KMS-11 (cell line): ENCODE measurements at regions not wholly inside any gene's neighbourhood (a gene's known extent, or its start where the extent isn't known, plus 50 kb on each side); places are given as distances from the start of the nearest gene placed in this dataset.
"Not testable (repeated sequence)": the region's sequence is repeated elsewhere in the genome, so short reads cannot be mapped to it uniquely, and the experiment has no call there.

ENCODE experiments used
- H2AFZ ChIP-seq: fragments of 200-600 bp; sonication (generic); 2 replicates; pipeline ENCODE4 v1.6.1; 2016; ENCODE audit warnings: antibody characterized with exemption, mixed run types, low read depth
- H3K27ac ChIP-seq: fragments of 200-600 bp; sonication (generic); 2 replicates; pipeline ENCODE4 v1.6.1; 2016; ENCODE audit warnings: mild to moderate bottlenecking, mixed run types
- H3K27me3 ChIP-seq: fragments of 200-600 bp; sonication (generic); 2 replicates; pipeline ENCODE4 v1.6.1; 2017; ENCODE audit warnings: mild to moderate bottlenecking, low read depth, mixed run types, moderate library complexity; ENCODE audit not compliant: insufficient read depth
- H3K36me3 ChIP-seq: fragments of 200-600 bp; sonication (generic); 2 replicates; pipeline ENCODE4 v1.6.1; 2017; ENCODE audit warnings: mild to moderate bottlenecking, mixed run types; ENCODE audit not compliant: insufficient read depth
- H3K4me1 ChIP-seq: fragments of 200-600 bp; sonication (generic); 2 replicates; pipeline ENCODE4 v1.6.1; 2016; ENCODE audit warnings: mild to moderate bottlenecking, low read depth, mixed run types; ENCODE audit not compliant: poor library complexity, severe bottlenecking
- H3K4me2 ChIP-seq: fragments of 200-600 bp; sonication (generic); 2 replicates; pipeline ENCODE4 v1.7.0; 2016; ENCODE audit warnings: mild to moderate bottlenecking, mixed run types
- H3K4me3 ChIP-seq: fragments of 200-600 bp; sonication (generic); IDR thresholded peaks from 2 replicates; pipeline ENCODE4 v1.6.1; 2017; ENCODE audit warnings: low read depth, low read length, mixed read lengths; ENCODE audit not compliant: insufficient read depth
- H3K79me2 ChIP-seq: fragments of 200-600 bp; sonication (generic); 2 replicates; pipeline ENCODE4 v1.6.1; 2016; ENCODE audit warnings: low read depth, mixed run types; ENCODE audit not compliant: insufficient read depth
- H3K9ac ChIP-seq: fragments of 200-600 bp; sonication (generic); 2 replicates; pipeline ENCODE4 v1.6.1; 2016; ENCODE audit warnings: mild to moderate bottlenecking, mixed run types
- H4K20me1 ChIP-seq: fragments of 200-600 bp; sonication (generic); 2 replicates; pipeline ENCODE4 v1.6.1; 2016; ENCODE audit warnings: mild to moderate bottlenecking, mixed run types; ENCODE audit not compliant: insufficient read depth
- TF ChIP-seq, protein P1 (sequence below): fragments of 200-600 bp; sonication (generic); conservative IDR thresholded peaks from 2 replicates; pipeline ENCODE4 v1.6.1; 2017; ENCODE audit warnings: low read depth, mild to moderate bottlenecking, antibody characterized with exemption, low read length, moderate library complexity, mixed read lengths

GRCh38 chr10:8312079-8312478 lies 257.6 kb downstream of the GATA3 start:
- Histone ChIP-seq H3K9ac (no peak overlapping the region), H3K79me2 (no peaks in the 10 kb centered on the region), H2AFZ (no peak overlapping the region), H3K4me1 (no peaks in the 10 kb centered on the region), H4K20me1 (no peaks in the 10 kb centered on the region), H3K27ac (no peak overlapping the region), H3K4me2 (no peak overlapping the region), H3K27me3 (no peaks in the 10 kb centered on the region), H3K4me3 (no peak overlapping the region), H3K36me3 (no peaks in the 10 kb centered on the region)
- TF ChIP-seq, protein P1, sequence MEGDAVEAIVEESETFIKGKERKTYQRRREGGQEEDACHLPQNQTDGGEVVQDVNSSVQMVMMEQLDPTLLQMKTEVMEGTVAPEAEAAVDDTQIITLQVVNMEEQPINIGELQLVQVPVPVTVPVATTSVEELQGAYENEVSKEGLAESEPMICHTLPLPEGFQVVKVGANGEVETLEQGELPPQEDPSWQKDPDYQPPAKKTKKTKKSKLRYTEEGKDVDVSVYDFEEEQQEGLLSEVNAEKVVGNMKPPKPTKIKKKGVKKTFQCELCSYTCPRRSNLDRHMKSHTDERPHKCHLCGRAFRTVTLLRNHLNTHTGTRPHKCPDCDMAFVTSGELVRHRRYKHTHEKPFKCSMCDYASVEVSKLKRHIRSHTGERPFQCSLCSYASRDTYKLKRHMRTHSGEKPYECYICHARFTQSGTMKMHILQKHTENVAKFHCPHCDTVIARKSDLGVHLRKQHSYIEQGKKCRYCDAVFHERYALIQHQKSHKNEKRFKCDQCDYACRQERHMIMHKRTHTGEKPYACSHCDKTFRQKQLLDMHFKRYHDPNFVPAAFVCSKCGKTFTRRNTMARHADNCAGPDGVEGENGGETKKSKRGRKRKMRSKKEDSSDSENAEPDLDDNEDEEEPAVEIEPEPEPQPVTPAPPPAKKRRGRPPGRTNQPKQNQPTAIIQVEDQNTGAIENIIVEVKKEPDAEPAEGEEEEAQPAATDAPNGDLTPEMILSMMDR, result no peak

DNA sequence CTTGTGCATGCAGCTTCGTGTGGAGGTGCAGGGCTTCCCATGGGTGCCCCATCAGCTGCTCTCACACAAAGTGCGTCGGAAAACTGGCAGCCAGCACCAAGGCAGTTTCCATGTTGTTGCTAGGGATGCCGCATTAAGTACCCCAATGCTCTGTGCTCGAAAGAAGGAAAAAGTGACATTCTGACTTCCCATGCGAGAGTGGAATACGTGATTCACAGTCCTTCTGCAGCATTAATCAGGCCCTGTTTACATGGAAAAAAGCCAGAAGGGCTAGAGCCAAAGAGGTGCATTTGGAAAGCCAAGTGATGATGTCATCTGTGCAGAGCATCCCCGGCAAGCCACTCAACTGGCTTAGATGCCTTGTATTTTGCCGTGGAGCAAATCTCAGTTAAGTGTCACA lies 258.3 kb downstream of the GATA3 start:
- Histone ChIP-seq H3K4me1 (no peaks in the 10 kb centered on the region), H3K36me3 (no peaks in the 10 kb centered on the region), H3K4me2 (no peak overlapping the region), H3K27ac (no peak overlapping the region), H3K27me3 (no peaks in the 10 kb centered on the region), H3K4me3 (no peak overlapping the region), H3K79me2 (no peaks in the 10 kb centered on the region), H4K20me1 (no peaks in the 10 kb centered on the region), H2AFZ (no peak overlapping the region), H3K9ac (no peak overlapping the region)
- TF ChIP-seq, protein P1, result no peak

DNA sequence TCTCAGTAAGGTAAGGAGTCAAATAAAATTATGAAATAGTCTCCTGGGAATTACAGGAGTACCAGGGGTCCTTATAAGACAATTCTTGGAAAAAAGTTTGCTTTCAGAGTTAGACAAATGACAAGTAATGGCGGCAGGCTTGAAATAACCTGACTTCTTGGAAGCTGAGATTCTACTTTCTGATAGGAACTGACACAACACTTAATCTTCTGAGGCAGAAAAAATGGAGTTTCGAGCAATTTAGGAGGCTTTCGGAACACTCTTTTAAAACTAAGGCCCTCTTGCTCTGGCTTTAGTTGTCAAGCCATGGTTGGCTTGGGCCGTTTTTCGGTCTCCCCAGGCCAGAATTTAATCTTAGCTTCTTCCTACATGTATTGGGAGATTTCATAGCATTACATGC lies 260.0 kb downstream of the GATA3 start:
- H4K20me1 ChIP-seq, result no peaks in the 10 kb centered on the region
- no peaks in the 10 kb centered on the region for H3K4me1 ChIP-seq
- H3K27me3 ChIP-seq, result no peaks in the 10 kb centered on the region
- no peak overlapping the region for H3K4me2 ChIP-seq
- H3K9ac ChIP-seq, result no peak overlapping the region
- no peak overlapping the region for H3K4me3 ChIP-seq
- no peaks in the 10 kb centered on the region for H3K36me3 ChIP-seq
- TF ChIP-seq, protein P1, result no peak
- no peaks in the 10 kb centered on the region for H3K79me2 ChIP-seq
- H2AFZ ChIP-seq, result no peak overlapping the region
- H3K27ac ChIP-seq, result no peak overlapping the region

DNA sequence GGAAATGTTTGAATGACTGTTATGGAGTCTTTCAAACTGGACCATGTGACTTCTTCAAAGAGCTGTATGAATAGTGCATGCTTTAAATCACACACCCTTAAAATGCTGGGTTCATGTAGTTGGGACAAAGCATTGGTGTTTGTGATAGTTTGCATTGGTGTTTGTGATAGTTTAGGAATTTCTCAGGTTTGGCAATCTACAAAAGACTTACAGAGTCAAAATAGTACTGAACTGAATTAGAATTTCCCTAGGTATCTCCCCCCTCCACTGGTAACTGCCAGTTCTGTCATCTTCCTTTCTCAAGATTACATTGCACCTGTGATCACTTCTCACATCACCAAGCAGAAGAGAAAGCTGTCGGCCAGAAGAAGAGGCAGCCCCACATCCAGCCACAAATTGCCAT lies 261.1 kb downstream of the GATA3 start:
- TF ChIP-seq, protein P1, result no peak
- Histone ChIP-seq H4K20me1 (no peaks in the 10 kb centered on the region), H3K9ac (no peak overlapping the region), H3K4me1 (no peaks in the 10 kb centered on the region), H3K27me3 (no peaks in the 10 kb centered on the region), H3K27ac (no peak overlapping the region), H2AFZ (no peak overlapping the region), H3K4me2 (no peak overlapping the region), H3K79me2 (no peaks in the 10 kb centered on the region), H3K4me3 (no peak overlapping the region), H3K36me3 (no peaks in the 10 kb centered on the region)

DNA sequence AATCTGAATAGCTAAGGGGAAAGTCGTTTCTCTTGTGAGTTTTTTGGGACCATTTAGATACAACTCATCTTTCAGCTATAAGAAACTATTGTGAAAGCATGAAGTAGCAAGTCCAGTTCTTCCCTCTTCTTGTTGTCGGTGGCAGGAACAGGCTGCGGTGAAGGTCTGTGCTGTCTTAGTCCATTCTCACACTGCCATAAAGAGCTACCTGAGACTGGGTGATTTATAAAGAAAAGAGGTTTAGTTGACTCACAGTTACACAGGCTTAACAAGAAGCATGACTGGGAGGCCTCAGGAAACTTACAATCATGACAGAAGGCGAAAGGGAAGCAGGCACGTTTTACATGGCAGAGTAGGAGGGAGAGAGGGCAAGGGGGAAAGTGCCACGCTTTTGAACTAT lies 261.8 kb downstream of the GATA3 start:
- H3K4me2 ChIP-seq, result no peak overlapping the region
- no peak overlapping the region for H3K9ac ChIP-seq
- no peaks in the 10 kb centered on the region for H3K79me2 ChIP-seq
- no peaks in the 10 kb centered on the region for H3K36me3 ChIP-seq
- H3K4me1 ChIP-seq, result peaks cover under 1% of the 10 kb centered on the region
- no peak overlapping the region for H3K4me3 ChIP-seq
- TF ChIP-seq, protein P1, result no peak
- no peaks in the 10 kb centered on the region for H3K27me3 ChIP-seq
- H3K27ac ChIP-seq, result no peak overlapping the region
- H2AFZ ChIP-seq, result no peak overlapping the region
- H4K20me1 ChIP-seq, result no peaks in the 10 kb centered on the region

DNA sequence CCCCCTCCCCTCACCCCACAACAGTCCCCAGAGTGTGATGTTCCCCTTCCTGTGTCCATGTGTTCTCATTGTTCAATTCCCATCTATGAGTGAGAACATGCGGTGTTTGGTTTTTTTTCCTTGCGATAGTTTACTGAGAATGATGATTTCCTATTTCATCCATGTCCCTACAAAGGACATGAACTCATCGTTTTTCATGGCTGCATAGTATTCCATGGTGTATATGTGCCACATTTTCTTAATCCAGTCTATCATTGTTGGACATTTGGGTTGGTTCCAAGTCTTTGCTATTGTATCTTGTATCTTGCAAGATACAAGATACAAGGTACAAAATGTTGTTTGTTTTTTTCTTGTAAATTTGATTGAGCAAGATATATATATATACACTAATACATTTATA lies 263.9 kb downstream of the GATA3 start:
- not testable (repeated sequence) for H3K4me3 ChIP-seq, H3K4me2 ChIP-seq, H4K20me1 ChIP-seq, H3K27me3 ChIP-seq, H2AFZ ChIP-seq, H3K9ac ChIP-seq, H3K79me2 ChIP-seq, H3K36me3 ChIP-seq, H3K27ac ChIP-seq
- H3K4me1 ChIP-seq, result peaks cover 20% of the 10 kb centered on the region
